ENCODE measurements at regions not wholly inside any gene's neighbourhood (a gene's known extent, or its start where the extent isn't known, plus 50 kb on each side); places are given as distances from the start of the nearest gene placed in this dataset.

- DNase-seq (ENCODE audit: low read depth, low spot score) (no peak), ATAC-seq (no peak)
- no peak for TF ChIP-seq SIN3A (IDR thresholded peaks at IDR 0.05; ENCODE audit: borderline replicate concordance, insufficient read depth, low read depth, low read length)
- TF ChIP-seq CTCF (IDR thresholded peaks at IDR 0.05), result no peak
- TF ChIP-seq REST (IDR thresholded peaks at IDR 0.05; ENCODE audit: insufficient read depth in 1 of 2, low read depth in 2 of 2, low read length in 1 of 2), result no peak
- TF ChIP-seq POLR2AphosphoS5 (IDR thresholded peaks at IDR 0.05; ENCODE audit: low read depth, low read length), result no peak
- no peak for TF ChIP-seq TCF7L2 (IDR thresholded peaks at IDR 0.05; ENCODE audit: low read depth, low read length)
- no TSS peak for BruUV-seq (replicated peaks)
- no peak overlapping the region for H3K27ac ChIP-seq (ENCODE audit: low read length)
- H3K36me3 ChIP-seq (ENCODE audit: control insufficient read depth, insufficient read depth, low read length), result no peaks in the 10 kb centered on the region
- no peaks in the 10 kb centered on the region for H3K9me3 ChIP-seq (ENCODE audit: control insufficient read depth, insufficient read depth, low read depth, low read length)
- no peaks in the 10 kb centered on the region; the same call in 1 of the 2 replicates for H3K27me3 ChIP-seq (ENCODE audit: control insufficient read depth, insufficient read depth, low read length)
- intact Hi-C loops (cut with micrococcal nuclease; ENCODE audit: unreplicated experiment), result no loop called here
- ChIA-PET CTCF (no interaction called here), POLR2A (no interaction called here)
- in situ Hi-C loops (cut with HindIII; ENCODE audit: low pct_unique_long_range_greater_than_20kb, low sequenced_read_pairs), result no loop called here
- no peak overlapping the region for H3K4me3 ChIP-seq (ENCODE audit: low read depth in 2 of 2, low read length in 2 of 2)
- H3K4me1 ChIP-seq (ENCODE audit: control insufficient read depth, insufficient read depth, low read length), result no peaks in the 10 kb centered on the region
Observed at GRCh38 chr1:177859572-177859971, 110.3 kb downstream of the SEC16B start.

DNA sequence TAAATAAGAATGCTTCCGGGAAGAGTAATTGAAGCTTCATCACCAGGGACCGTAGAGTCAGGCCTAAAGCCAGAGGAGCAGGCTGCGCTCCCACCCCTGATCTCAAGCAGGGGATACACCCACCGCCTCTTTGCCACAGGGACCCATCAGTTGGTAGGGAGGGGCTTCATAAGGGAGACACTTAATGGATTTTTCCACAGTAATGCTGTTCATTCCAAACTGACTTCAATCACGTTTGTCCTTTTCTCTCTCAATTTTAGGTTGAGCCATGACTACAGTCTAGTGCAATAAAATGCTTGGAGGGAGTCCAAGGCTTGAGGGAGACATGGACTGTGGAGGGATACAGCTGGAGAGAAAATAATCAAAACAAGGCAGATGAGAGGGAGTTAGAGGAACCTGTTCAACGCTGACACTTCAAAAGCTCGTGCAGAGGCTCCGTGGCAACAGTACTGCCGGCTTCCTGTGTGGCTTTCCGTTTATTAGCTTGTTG, 111.5 kb downstream of the SEC16B start:
- Histone ChIP-seq H3K9me3 (ENCODE audit: control insufficient read depth, insufficient read depth, low read depth, low read length) (no peaks in the 10 kb centered on the region), H3K36me3 (ENCODE audit: control insufficient read depth, insufficient read depth, low read length) (no peaks in the 10 kb centered on the region), H3K27me3 (ENCODE audit: control insufficient read depth, insufficient read depth, low read length) (no peaks in the 10 kb centered on the region; the same call in 1 of the 2 replicates), H3K4me1 (ENCODE audit: control insufficient read depth, insufficient read depth, low read length) (no peaks in the 10 kb centered on the region), H3K4me3 (ENCODE audit: low read depth in 2 of 2, low read length in 2 of 2) (no peak overlapping the region), H3K27ac (ENCODE audit: low read length) (no peak overlapping the region)
- in situ Hi-C loops (cut with HindIII; ENCODE audit: low pct_unique_long_range_greater_than_20kb, low sequenced_read_pairs) (no loop called here), intact Hi-C loops (cut with micrococcal nuclease; ENCODE audit: unreplicated experiment) (no loop called here)
- BruUV-seq (replicated peaks), result no TSS peak
- ATAC-seq (no peak), DNase-seq (ENCODE audit: low read depth, low spot score) (no peak)
- CTCF ChIA-PET, result no interaction called here
- POLR2A ChIA-PET, result no interaction called here
- TF ChIP-seq SIN3A (IDR thresholded peaks at IDR 0.05; ENCODE audit: borderline replicate concordance, insufficient read depth, low read depth, low read length) (no peak), POLR2AphosphoS5 (IDR thresholded peaks at IDR 0.05; ENCODE audit: low read depth, low read length) (no peak)

- DNase-seq (ENCODE audit: low read depth, low spot score) (no peak), ATAC-seq (no peak)
- Histone ChIP-seq H3K4me3 (ENCODE audit: low read depth in 2 of 2, low read length in 2 of 2) (no peak overlapping the region), H3K27ac (ENCODE audit: low read length) (no peak overlapping the region), H3K27me3 (ENCODE audit: control insufficient read depth, insufficient read depth, low read length) (peaks cover 3% of the 10 kb centered on the region), H3K4me1 (ENCODE audit: control insufficient read depth, insufficient read depth, low read length) (no peaks in the 10 kb centered on the region), H3K36me3 (ENCODE audit: control insufficient read depth, insufficient read depth, low read length) (no peaks in the 10 kb centered on the region), H3K9me3 (ENCODE audit: control insufficient read depth, insufficient read depth, low read depth, low read length) (no peaks in the 10 kb centered on the region)
- ChIA-PET CTCF (interaction anchor here (0.6 kb wide), 1 partner anchor 55 kb away, joined by 3 read pairs; no protein-coding TSS in a partner anchor), POLR2A (no interaction called here)
- TF ChIP-seq SIN3A (IDR thresholded peaks at IDR 0.05; ENCODE audit: borderline replicate concordance, insufficient read depth, low read depth, low read length) (no peak), POLR2AphosphoS5 (IDR thresholded peaks at IDR 0.05; ENCODE audit: low read depth, low read length) (no peak), CTCF (IDR thresholded peaks at IDR 0.05) (no peak), REST (IDR thresholded peaks at IDR 0.05; ENCODE audit: insufficient read depth in 1 of 2, low read depth in 2 of 2, low read length in 1 of 2) (no peak), TCF7L2 (IDR thresholded peaks at IDR 0.05; ENCODE audit: low read depth, low read length) (no peak)
- in situ Hi-C loops (cut with HindIII; ENCODE audit: low pct_unique_long_range_greater_than_20kb, low sequenced_read_pairs) (no loop called here), intact Hi-C loops (cut with micrococcal nuclease; ENCODE audit: unreplicated experiment) (no loop called here)
- no TSS peak for BruUV-seq (replicated peaks)
Observed at GRCh38 chr1:177857285-177857684, 112.6 kb downstream of the SEC16B start.

Data from Panc1 (cell line).